Sigmoid colon (tissue), 6 donors: ENCODE measurements at regions not wholly inside any gene's neighbourhood (a gene's known extent, or its start where the extent isn't known, plus 50 kb on each side); places are given as distances from the start of the nearest gene placed in this dataset.

Experiments
- DNase-seq: peaks from one replicate; pipeline ENCODE4 v3.0.0-alpha.2; 2019
- H3K27ac ChIP-seq, 4 donors: fragments of 200-600 bp; sonication (generic); one replicate each; pipeline ENCODE4 v1.5.1; 2016 to 2019; ENCODE audit warnings: mild to moderate bottlenecking in 1 of 4
- H3K27me3 ChIP-seq, 3 donors: fragments of 200-600 bp; sonication (generic); one replicate each; pipeline ENCODE4 v1.5.1; 2019; ENCODE audit warnings: mild to moderate bottlenecking in 1 of 3
- H3K36me3 ChIP-seq, 4 donors: fragments of 200-600 bp; sonication (generic); one replicate each; pipeline ENCODE4 v1.5.1; 2016 to 2019
- H3K4me1 ChIP-seq, 4 donors: fragments of 200-600 bp; sonication (generic); one replicate each; pipeline ENCODE4 v1.5.1; 2017 to 2019
- H3K4me3 ChIP-seq, 4 donors: fragments of 200-600 bp; sonication (generic); one replicate each; pipeline ENCODE4 v1.5.1; 2017 to 2019; ENCODE audit warnings: mild to moderate bottlenecking in 2 of 4, moderate library complexity in 1 of 4
- H3K9me3 ChIP-seq, 4 donors: fragments of 200-600 bp in 3 of 4; sonication (generic) in 3 of 4; one replicate each; pipeline versions ENCODE4 v1.5.1 to v1.6.1; 2013 to 2019
- CTCF ChIP-seq, 4 experiments: fragments of 450-650 bp in 3 of 4; fragments of 200-600 bp in 1 of 4; IDR thresholded peaks; one replicate each; pipeline ENCODE4 v1.5.1; 2016 to 2019; ENCODE audit warnings: antibody characterized with exemption in 4 of 4, mild to moderate bottlenecking in 3 of 4, moderate library complexity in 2 of 4
- EP300 ChIP-seq, 4 donors: sonication (generic); formaldehyde crosslinking; IDR thresholded peaks; one replicate each; pipeline ENCODE4 v1.6.1; 2017; ENCODE audit warnings: antibody characterized with exemption in 4 of 4
- POLR2A ChIP-seq, 2 donors: fragments of 450-650 bp; IDR thresholded peaks; one replicate each; pipeline ENCODE4 v1.6.1; 2016; ENCODE audit warnings: antibody characterized with exemption in 2 of 2, mild to moderate bottlenecking in 2 of 2, moderate library complexity in 2 of 2
- POLR2AphosphoS5 ChIP-seq, 4 donors: sonication (generic); formaldehyde crosslinking; IDR thresholded peaks; one replicate each; pipeline ENCODE4 v1.6.1; 2017; ENCODE audit warnings: antibody characterized with exemption in 4 of 4
- WGBS, 2 donors: extraction: QIAGEN DNeasy Blood & Tissue Kit; methylation state at CpG; one replicate each; pipeline ENCODE4 v1.1.7; 2013; 5-methylcytosine and 5-hydroxymethylcytosine counted together
- intact Hi-C: fragments of 100-400 bp; cut with DNase I; formaldehyde crosslinking; loops from one replicate; pipeline ENCODE4 v1.15.1; 2023
- donor health status: healthy with polysubstance abuse.
- donor health status: healthy.

- no peaks in the 10 kb centered on the region for H3K36me3 ChIP-seq
- TF ChIP-seq POLR2AphosphoS5 (IDR thresholded peaks at IDR 0.05), result no peak
- no peak for TF ChIP-seq POLR2A (IDR thresholded peaks at IDR 0.05)
- no peak for TF ChIP-seq EP300 (IDR thresholded peaks at IDR 0.05)
- TF ChIP-seq CTCF (IDR thresholded peaks at IDR 0.05), result no peak
- H3K27ac ChIP-seq, result no peak overlapping the region
- H3K4me3 ChIP-seq, result no peak overlapping the region
- H3K27me3 ChIP-seq, result no peaks in the 10 kb centered on the region
- peaks cover 0 to 4% (median 3%) of the 10 kb centered on the region in 4 donors for H3K9me3 ChIP-seq
- intact Hi-C loops, result no loop called here
- no peak for DNase-seq
- H3K4me1 ChIP-seq, result no peaks in the 10 kb centered on the region
- WGBS, 2 donors, result 89 to 92% methylated on average over 2 of the region's 2 CpGs
Measured at GRCh38 chr17:5955764-5956163, 114.4 kb upstream of the WSCD1 start.

GRCh38 chr17:5958850-5959249 lies 111.3 kb upstream of the WSCD1 start:
- TF ChIP-seq CTCF (IDR thresholded peaks at IDR 0.05), result no peak
- 83 to 86% methylated on average over 4 of the region's 4 CpGs for WGBS, 2 donors
- DNase-seq, result no peak
- H3K4me3 ChIP-seq, result no peak overlapping the region
- no peaks in the 10 kb centered on the region for H3K27me3 ChIP-seq
- H3K4me1 ChIP-seq, result no peaks in the 10 kb centered on the region
- peaks cover 0 to 4% (median 3%) of the 10 kb centered on the region in 4 donors for H3K9me3 ChIP-seq
- no peak overlapping the region for H3K27ac ChIP-seq
- intact Hi-C loops, result no loop called here
- H3K36me3 ChIP-seq, result no peaks in the 10 kb centered on the region

- intact Hi-C loops, result no loop called here
- DNase-seq, result no peak
- WGBS, 2 donors, result 74 to 75% methylated on average over 4 of the region's 4 CpGs
- Histone ChIP-seq H3K4me3 (no peak overlapping the region), H3K27me3 (no peaks in the 10 kb centered on the region), H3K9me3 (peaks cover 0 to 3% (median 0%) of the 10 kb centered on the region in 4 donors), H3K4me1 (no peaks in the 10 kb centered on the region), H3K27ac (no peak overlapping the region), H3K36me3 (no peaks in the 10 kb centered on the region)
- no peak for TF ChIP-seq POLR2A (IDR thresholded peaks at IDR 0.05)
- TF ChIP-seq POLR2AphosphoS5 (IDR thresholded peaks at IDR 0.05), result no peak
Measured at GRCh38 chr17:5962371-5962770, 107.8 kb upstream of the WSCD1 start.

GRCh38 chr17:5971969-5972368 lies 98.2 kb upstream of the WSCD1 start:
- no peak overlapping the region for H3K27ac ChIP-seq
- H3K4me3 ChIP-seq, result no peak overlapping the region
- intact Hi-C loops, result no loop called here
- no peaks in the 10 kb centered on the region for H3K27me3 ChIP-seq
- peaks cover 0 to 10% (median 5%) of the 10 kb centered on the region in 4 donors for H3K9me3 ChIP-seq
- no peaks in the 10 kb centered on the region for H3K36me3 ChIP-seq
- TF ChIP-seq CTCF (IDR thresholded peaks at IDR 0.05) (no peak), POLR2AphosphoS5 (IDR thresholded peaks at IDR 0.05) (no peak), EP300 (IDR thresholded peaks at IDR 0.05) (no peak), POLR2A (IDR thresholded peaks at IDR 0.05) (no peak)
- H3K4me1 ChIP-seq, result no peaks in the 10 kb centered on the region
- no peak for DNase-seq
- WGBS, 2 donors, result 23 to 68% methylated on average over 1 of the region's 1 CpG

- no peaks in the 10 kb centered on the region for H3K4me1 ChIP-seq
- no peaks in the 10 kb centered on the region for H3K27me3 ChIP-seq
- H3K27ac ChIP-seq, result no peak overlapping the region
- H3K9me3 ChIP-seq, result peaks cover 0 to 10% (median 2%) of the 10 kb centered on the region in 4 donors
- intact Hi-C loops, result no loop called here
- H3K36me3 ChIP-seq, result no peaks in the 10 kb centered on the region
- TF ChIP-seq EP300 (IDR thresholded peaks at IDR 0.05) (no peak), POLR2AphosphoS5 (IDR thresholded peaks at IDR 0.05) (no peak), POLR2A (IDR thresholded peaks at IDR 0.05) (no peak), CTCF (IDR thresholded peaks at IDR 0.05) (no peak)
- 81% methylated on average over 3 of the region's 3 CpGs for WGBS, 2 donors
- no peak overlapping the region for H3K4me3 ChIP-seq
- DNase-seq, result no peak
Measured at GRCh38 chr17:5973410-5973809, 96.8 kb upstream of the WSCD1 start.
